OCI-LY7 (cell line): ENCODE measurements at regions not wholly inside any gene's neighbourhood (a gene's known extent, or its start where the extent isn't known, plus 50 kb on each side); places are given as distances from the start of the nearest gene placed in this dataset.

Experiments used
- BruUV-seq: library from RNA; stranded (reverse); fragments of 400-500 nt; replicated peaks from 2 replicates; lab custom pipeline; 2021; lab: Mats Ljungman, UMichigan
- CTCF ChIA-PET: fragments of 300-600 bp; sonication (Branson Sonifier 250); formaldehyde crosslinking; loops from one replicate; lab custom pipeline; 2022; ENCODE audit warnings: antibody characterized with exemption; ENCODE audit not compliant: unreplicated experiment; lab: Charles Lee
- POLR2A ChIA-PET: fragments of 300-600 bp; sonication (Branson Sonifier 250); formaldehyde crosslinking; loops from one replicate; lab custom pipeline; 2022; ENCODE audit warnings: antibody characterized with exemption; lab: Charles Lee
- DNase-seq: peaks from one replicate; pipeline ENCODE4 v3.0.0-alpha.2; 2015; ENCODE audit warnings: low spot score
- H2AFZ ChIP-seq: fragments of 200-600 bp; sonication (generic), shearing (Covaris generic); 2 replicates; pipeline ENCODE4 v1.6.1; 2014; ENCODE audit warnings: mild to moderate bottlenecking, antibody characterized with exemption, low read length, moderate library complexity
- H3K27ac ChIP-seq: fragments of 200-600 bp; sonication (generic); 2 replicates; pipeline ENCODE4 v1.5.1; 2014; ENCODE audit warnings: mixed run types, low read depth, mild to moderate bottlenecking, moderate library complexity, low read length, inconsistent platforms; ENCODE audit not compliant: poor library complexity, severe bottlenecking
- H3K36me3 ChIP-seq: fragments of 200-600 bp; sonication (generic); 2 replicates; pipeline ENCODE4 v1.6.1; 2014; ENCODE audit warnings: mild to moderate bottlenecking, antibody characterized with exemption, low read length, moderate library complexity, mixed read lengths; ENCODE audit not compliant: insufficient read depth
- H3K4me1 ChIP-seq: fragments of 200-600 bp; sonication (generic); 2 replicates; pipeline ENCODE4 v1.5.1; 2014; ENCODE audit warnings: mild to moderate bottlenecking, low read length; ENCODE audit not compliant: insufficient read depth, poor library complexity, severe bottlenecking
- H3K4me2 ChIP-seq: fragments of 200-600 bp; sonication (generic); 2 replicates; pipeline ENCODE4 v1.6.1; 2014; ENCODE audit warnings: mild to moderate bottlenecking, low read length
- H3K4me3 ChIP-seq: fragments of 200-600 bp; sonication (generic); 2 replicates; pipeline ENCODE4 v1.5.1; 2014; ENCODE audit warnings: mild to moderate bottlenecking, low read depth, low read length; ENCODE audit not compliant: poor library complexity, severe bottlenecking
- H3K79me2 ChIP-seq: fragments of 200-600 bp; sonication (generic); 2 replicates; pipeline ENCODE4 v1.6.1; 2016; ENCODE audit warnings: low read depth, mild to moderate bottlenecking, low read length, moderate library complexity, mixed read lengths; ENCODE audit not compliant: insufficient read depth
- H3K9me2 ChIP-seq: fragments of 200-600 bp; sonication (generic); 2 replicates; pipeline ENCODE4 v1.6.1; 2016; ENCODE audit warnings: mild to moderate bottlenecking, low read length, mixed read lengths; ENCODE audit not compliant: insufficient read depth
- H3K9me3 ChIP-seq: fragments of 200-600 bp; sonication (generic); 2 replicates; pipeline ENCODE4 v1.6.1; 2014; ENCODE audit warnings: mild to moderate bottlenecking, mixed run types, low read length, mixed read lengths
- H4K20me1 ChIP-seq: fragments of 200-600 bp; sonication (generic); 2 replicates; pipeline ENCODE4 v1.6.1; 2014; ENCODE audit warnings: mild to moderate bottlenecking, antibody characterized with exemption, low read length, moderate library complexity, mixed read lengths; ENCODE audit not compliant: insufficient read depth
- CTCF ChIP-seq: fragments of 200-600 bp; sonication (generic); conservative IDR thresholded peaks from 2 replicates; pipeline ENCODE4 v1.5.1; 2014; ENCODE audit warnings: mild to moderate bottlenecking, antibody characterized with exemption, low read length, moderate library complexity, mixed read lengths
- EZH2phosphoT487 ChIP-seq: fragments of 200-600 bp; sonication (generic); IDR thresholded peaks from 2 replicates; pipeline ENCODE4 v1.6.1; 2018; ENCODE audit warnings: low read depth, borderline replicate concordance, mild to moderate bottlenecking, mixed run types, antibody characterized with exemption, low read length, moderate library complexity, mixed read lengths
- intact Hi-C: fragments of 100-400 bp; cut with micrococcal nuclease; formaldehyde crosslinking; loops from one replicate; pipeline ENCODE4 v1.10.0; 2022; ENCODE audit not compliant: unreplicated experiment

GRCh38 chr3:42336103-42336502 is 70.1 kb upstream of the CCK start:
- BruUV-seq: no TSS peak
- H3K36me3 ChIP-seq: no peaks in the 10 kb centered on the region
- no peak overlapping the region for H2AFZ ChIP-seq
- no peaks in the 10 kb centered on the region for H3K4me1 ChIP-seq
- ChIA-PET POLR2A (no interaction called here), CTCF (no interaction called here)
- no peak overlapping the region for H3K4me2 ChIP-seq
- intact Hi-C loops: no loop called here
- no peaks in the 10 kb centered on the region for H3K79me2 ChIP-seq
- H3K9me2 ChIP-seq: no peaks in the 10 kb centered on the region
- TF ChIP-seq EZH2phosphoT487: no peak
- no peak for TF ChIP-seq CTCF
- DNase-seq: no peak
- no peak overlapping the region for H3K27ac ChIP-seq
- H3K9me3 ChIP-seq: no peaks in the 10 kb centered on the region
- no peak overlapping the region for H3K4me3 ChIP-seq
- no peaks in the 10 kb centered on the region for H4K20me1 ChIP-seq

GRCh38 chr3:42317137-42317536 is 51.2 kb upstream of the CCK start:
- TF ChIP-seq EZH2phosphoT487 (no peak), CTCF (no peak)

More at GRCh38 chr3:42317137-42317536, 51.2 kb upstream of the CCK start:
- BruUV-seq: no TSS peak
- Histone ChIP-seq H3K4me3 (no peak overlapping the region), H3K79me2 (no peaks in the 10 kb centered on the region), H3K9me2 (no peaks in the 10 kb centered on the region), H3K4me2 (no peak overlapping the region), H4K20me1 (no peaks in the 10 kb centered on the region), H3K36me3 (no peaks in the 10 kb centered on the region), H3K4me1 (no peaks in the 10 kb centered on the region), H2AFZ (no peak overlapping the region), H3K9me3 (peaks cover 44% of the 10 kb centered on the region; the same call in 1 of the 2 replicates), H3K27ac (no peak overlapping the region)
- intact Hi-C loops: no loop called here
- ChIA-PET CTCF (no interaction called here), POLR2A (interaction anchor here (1.0 kb wide), 1 partner anchor 56 kb away, joined by 3 read pairs; no protein-coding TSS in a partner anchor)
- DNase-seq: no peak
